CD4-positive, alpha-beta T cell treated with Interferon gamma for 1 hour (primary cell): ENCODE measurements at regions not wholly inside any gene's neighbourhood (a gene's known extent, or its start where the extent isn't known, plus 50 kb on each side); places are given as distances from the start of the nearest gene placed in this dataset.
"Not testable (repeated sequence)": the region's sequence is repeated elsewhere in the genome, so short reads cannot be mapped to it uniquely, and the experiment has no call there.

Experiments used
- DNase-seq: peaks from one replicate; pipeline ENCODE4 v3.0.0-alpha.2; 2020

GRCh38 chr3:5874931-5875341, 687.4 kb downstream of the EDEM1 start:
- DNase-seq, result no peak

- DNase-seq, result no peak
These were observed 701.3 kb downstream of the EDEM1 start for GRCh38 chr3:5888851-5889250.

GRCh38 chr3:5889374-5889773, 701.9 kb downstream of the EDEM1 start:
- no peak for DNase-seq

- no peak for DNase-seq
These were observed 704.2 kb downstream of the EDEM1 start for GRCh38 chr3:5891711-5892110.

- DNase-seq, result no peak
These were observed 710.6 kb downstream of the EDEM1 start for GRCh38 chr3:5898106-5898505.

GRCh38 chr3:5899014-5899761, 711.7 kb downstream of the EDEM1 start:
- no peak for DNase-seq

GRCh38 chr3:5917932-5918331, 730.4 kb downstream of the EDEM1 start:
- no peak for DNase-seq

GRCh38 chr3:5918626-5919025, 731.1 kb downstream of the EDEM1 start:
- no peak for DNase-seq

GRCh38 chr3:5929027-5929426, 741.5 kb downstream of the EDEM1 start:
- DNase-seq, result no peak

GRCh38 chr3:5944061-5944460, 756.6 kb downstream of the EDEM1 start:
- not testable (repeated sequence) for DNase-seq

GRCh38 chr3:5948084-5948483, 760.6 kb downstream of the EDEM1 start:
- no peak for DNase-seq

- DNase-seq, result no peak
These were observed 763.5 kb downstream of the EDEM1 start for GRCh38 chr3:5951026-5951425.

GRCh38 chr3:5972586-5972985, 785.1 kb downstream of the EDEM1 start:
- DNase-seq, result no peak

GRCh38 chr3:5974630-5975322, 787.3 kb downstream of the EDEM1 start:
- no peak for DNase-seq

GRCh38 chr3:5977331-5977730, 789.8 kb downstream of the EDEM1 start:
- no peak for DNase-seq

GRCh38 chr3:5980475-5980874, 793.0 kb downstream of the EDEM1 start:
- DNase-seq, result no peak

- DNase-seq, result no peak
These were observed 807.1 kb downstream of the EDEM1 start for GRCh38 chr3:5994651-5995050.

GRCh38 chr3:6018456-6018855, 830.9 kb downstream of the EDEM1 start:
- no peak for DNase-seq

- no peak for DNase-seq
These were observed 835.1 kb downstream of the EDEM1 start for GRCh38 chr3:6022621-6023020.

- no peak for DNase-seq
These were observed 835.9 kb upstream of the GRM7 start for GRCh38 chr3:6025032-6025431.

GRCh38 chr3:6030648-6031047, 830.3 kb upstream of the GRM7 start:
- DNase-seq, result not testable (repeated sequence)

GRCh38 chr3:6035626-6036025, 825.3 kb upstream of the GRM7 start:
- no peak for DNase-seq

GRCh38 chr3:6039971-6040370, 820.9 kb upstream of the GRM7 start:
- DNase-seq, result no peak

GRCh38 chr3:6041894-6042293, 819.0 kb upstream of the GRM7 start:
- no peak for DNase-seq

- no peak for DNase-seq
These were observed 813.9 kb upstream of the GRM7 start for GRCh38 chr3:6047016-6047415.
